ENCODE measurements at regions not wholly inside any gene's neighbourhood (a gene's known extent, or its start where the extent isn't known, plus 50 kb on each side); places are given as distances from the start of the nearest gene placed in this dataset.

DNA sequence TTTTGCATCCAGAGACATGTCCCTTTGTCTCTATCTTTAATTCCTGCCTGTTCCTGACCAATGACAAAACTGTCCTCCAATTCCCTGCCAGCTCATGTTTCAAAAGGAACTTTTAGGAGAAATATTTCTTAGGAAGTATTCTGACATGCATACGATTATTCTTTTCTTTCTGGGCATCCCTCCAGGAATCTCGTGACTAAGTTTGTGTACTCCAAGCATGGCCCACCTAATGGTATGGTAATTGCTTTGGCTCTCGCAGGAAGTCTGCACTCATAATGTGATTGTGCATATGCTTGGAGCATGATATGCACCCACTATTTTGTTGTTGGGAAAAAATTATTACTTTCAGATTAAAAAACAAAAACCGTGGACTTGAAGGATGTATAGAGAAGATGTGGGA, 256.4 kb downstream of the PRDM2 start:
- TF ChIP-seq, protein P1, sequence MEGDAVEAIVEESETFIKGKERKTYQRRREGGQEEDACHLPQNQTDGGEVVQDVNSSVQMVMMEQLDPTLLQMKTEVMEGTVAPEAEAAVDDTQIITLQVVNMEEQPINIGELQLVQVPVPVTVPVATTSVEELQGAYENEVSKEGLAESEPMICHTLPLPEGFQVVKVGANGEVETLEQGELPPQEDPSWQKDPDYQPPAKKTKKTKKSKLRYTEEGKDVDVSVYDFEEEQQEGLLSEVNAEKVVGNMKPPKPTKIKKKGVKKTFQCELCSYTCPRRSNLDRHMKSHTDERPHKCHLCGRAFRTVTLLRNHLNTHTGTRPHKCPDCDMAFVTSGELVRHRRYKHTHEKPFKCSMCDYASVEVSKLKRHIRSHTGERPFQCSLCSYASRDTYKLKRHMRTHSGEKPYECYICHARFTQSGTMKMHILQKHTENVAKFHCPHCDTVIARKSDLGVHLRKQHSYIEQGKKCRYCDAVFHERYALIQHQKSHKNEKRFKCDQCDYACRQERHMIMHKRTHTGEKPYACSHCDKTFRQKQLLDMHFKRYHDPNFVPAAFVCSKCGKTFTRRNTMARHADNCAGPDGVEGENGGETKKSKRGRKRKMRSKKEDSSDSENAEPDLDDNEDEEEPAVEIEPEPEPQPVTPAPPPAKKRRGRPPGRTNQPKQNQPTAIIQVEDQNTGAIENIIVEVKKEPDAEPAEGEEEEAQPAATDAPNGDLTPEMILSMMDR (IDR thresholded peaks at IDR 0.05), result no peak
- no peak for TF ChIP-seq POLR2A (IDR thresholded peaks at IDR 0.05)
